B cell (primary cell): ENCODE measurements at regions not wholly inside any gene's neighbourhood (a gene's known extent, or its start where the extent isn't known, plus 50 kb on each side); places are given as distances from the start of the nearest gene placed in this dataset.

Experiments used
- ATAC-seq: fragments of 200-7000 bp; cut with Tn5 transposase; one replicate; pipeline ENCODE4 v1.10.0; 2021; ENCODE audit warnings: low read depth, mild to moderate bottlenecking, moderate number of reproducible peaks, moderate library complexity
- CTCF ChIA-PET: fragments of 350-600 bp; sonication (Branson Sonifier 250); formaldehyde crosslinking; loops from one replicate; lab custom pipeline; 2021; ENCODE audit warnings: antibody characterized with exemption, inconsistent platforms; lab: Charles Lee
- POLR2A ChIA-PET: fragments of 350-600 bp; sonication (Branson Sonifier 250); formaldehyde crosslinking; loops from one replicate; lab custom pipeline; 2021; ENCODE audit warnings: antibody characterized with exemption; lab: Charles Lee
- DNase-seq: peaks from one replicate; pipeline ENCODE4 v3.0.0; 2013
- H2AFZ ChIP-seq: 2 replicates; pipeline ENCODE4 v1.6.1; 2012; ENCODE audit warnings: mild to moderate bottlenecking, low read depth, low read length; ENCODE audit not compliant: insufficient read depth, poor library complexity, severe bottlenecking
- H3K27ac ChIP-seq, 2 donors: 1 replicate in 1 of 2; 2 replicates in 1 of 2; pipeline ENCODE4 v1.5.1; 2012 to 2013; ENCODE audit warnings: low read length in 2 of 2, mild to moderate bottlenecking in 2 of 2, moderate library complexity in 1 of 2
- H3K27me3 ChIP-seq, 4 experiments: fragments of 200-600 bp in 1 of 4; sonication (generic) in 1 of 4; replicated peaks in 1 of 4; 1 replicate in 2 of 4; 2 replicates in 2 of 4; pipeline versions ENCODE4 v1.6.1 to v1.7.0; 2013 to 2016; ENCODE audit warnings: low read length in 3 of 4, mild to moderate bottlenecking in 2 of 4, mixed read lengths in 1 of 4, moderate library complexity in 1 of 4; ENCODE audit not compliant: insufficient read depth in 4 of 4, control insufficient read depth in 3 of 4; ENCODE audit errors: control extremely low read depth in 1 of 4
- H3K36me3 ChIP-seq, 2 experiments: replicated peaks in 1 of 2; 1 replicate in 1 of 2; 2 replicates in 1 of 2; pipeline versions ENCODE4 v1.6.1 to v1.7.1; 2013; ENCODE audit warnings: low read length in 1 of 2; ENCODE audit not compliant: insufficient read depth in 2 of 2, control insufficient read depth in 1 of 2; ENCODE audit errors: control extremely low read depth in 1 of 2, extremely low read depth in 1 of 2
- H3K4me1 ChIP-seq, 2 donors: fragments of 200-600 bp in 1 of 2; sonication (generic) in 1 of 2; 1 replicate in 1 of 2; 2 replicates in 1 of 2; pipeline versions ENCODE4 v1.5.1 to v1.6.1; 2013 to 2017; ENCODE audit warnings: low read length in 2 of 2; ENCODE audit not compliant: control insufficient read depth in 2 of 2, insufficient read depth in 2 of 2
- H3K4me2 ChIP-seq: replicated peaks from 2 replicates; pipeline ENCODE3; 2012; ENCODE audit warnings: mild to moderate bottlenecking, low read depth, low read length; ENCODE audit not compliant: poor library complexity, severe bottlenecking
- H3K4me3 ChIP-seq, 5 experiments: fragments of 200-600 bp in 1 of 5; sonication (generic) in 1 of 5; 1 replicate in 3 of 5; 2 replicates in 2 of 5; pipeline versions ENCODE4 v1.5.1 to v1.7.0; 2011 to 2016; ENCODE audit warnings: low read length in 4 of 5, mild to moderate bottlenecking in 4 of 5, low read depth in 2 of 5, control low read depth in 1 of 5, moderate library complexity in 1 of 5; ENCODE audit not compliant: insufficient read depth in 1 of 5; ENCODE audit errors: control extremely low read depth in 1 of 5, extremely low read depth in 1 of 5
- H3K79me2 ChIP-seq: fragments of 200-600 bp; sonication (generic); one replicate; pipeline ENCODE4 v1.6.0; 2016; ENCODE audit warnings: low read length; ENCODE audit not compliant: control insufficient read depth, insufficient read depth
- H3K9ac ChIP-seq: fragments of 200-600 bp; sonication (generic); 2 replicates; pipeline ENCODE4 v1.6.1; 2017; ENCODE audit warnings: mild to moderate bottlenecking, low read length, moderate library complexity
- H3K9me3 ChIP-seq, 3 donors: one replicate each; pipeline versions ENCODE4 v1.6.1 to v1.7.1; 2013; ENCODE audit warnings: low read length in 2 of 3; ENCODE audit not compliant: control insufficient read depth in 2 of 3, insufficient read depth in 1 of 3; ENCODE audit errors: control extremely low read depth in 1 of 3
- H4K20me1 ChIP-seq: 2 replicates; pipeline ENCODE4 v1.6.0; 2012; ENCODE audit warnings: mild to moderate bottlenecking, low read length; ENCODE audit not compliant: insufficient read depth, control insufficient read depth, poor library complexity, severe bottlenecking
- H3K27ac Mint-ChIP-seq: one replicate; pipeline ENCODE4 v1.8.0; 2021; ENCODE audit warnings: mixed read lengths
- H3K27me3 Mint-ChIP-seq: one replicate; pipeline ENCODE4 v1.8.0; 2021; ENCODE audit warnings: mixed read lengths
- H3K4me1 Mint-ChIP-seq: one replicate; pipeline ENCODE4 v1.8.0; 2021; ENCODE audit warnings: mixed read lengths
- H3K4me3 Mint-ChIP-seq: one replicate; pipeline ENCODE4 v1.8.0; 2021; ENCODE audit warnings: mixed read lengths
- H3K9me3 Mint-ChIP-seq: one replicate; pipeline ENCODE4 v1.8.0; 2022; ENCODE audit warnings: mixed read lengths; ENCODE audit not compliant: insufficient read depth
- CTCF ChIP-seq: fragments of 200-600 bp; IDR thresholded peaks from one replicate; pipeline ENCODE4 v1.8.0; 2022; ENCODE audit warnings: antibody characterized with exemption, mild to moderate bottlenecking
- EZH2 ChIP-seq: IDR thresholded peaks from 2 replicates; pipeline ENCODE4 v1.6.1; 2012; ENCODE audit warnings: borderline replicate concordance, low read depth, mild to moderate bottlenecking, moderate library complexity, low read length; ENCODE audit not compliant: insufficient read depth, poor library complexity, severe bottlenecking
- WGBS: methylation state at CpG from one replicate; pipeline ENCODE4 v1.1.5; 2013; ENCODE audit warnings: missing lambda C conversion rate; ENCODE audit not compliant: insufficient coverage; 5-methylcytosine and 5-hydroxymethylcytosine counted together
- intact Hi-C: fragments of 100-400 bp; cut with micrococcal nuclease; formaldehyde crosslinking; loops from one replicate; pipeline ENCODE4 v1.10.0; 2022

- no peak overlapping the region for H3K4me3 Mint-ChIP-seq
These were observed 2249.5 kb downstream of the LRRC4C start for GRCh38 chr11:39209981-39210380.

More at GRCh38 chr11:39209981-39210380, 2249.5 kb downstream of the LRRC4C start:
- no peaks in the 10 kb centered on the region for H3K27me3 ChIP-seq
- intact Hi-C loops = no loop called here
- H4K20me1 ChIP-seq = no peaks in the 10 kb centered on the region
- CTCF ChIA-PET = no interaction called here
- Mint-ChIP-seq H3K27me3 (no peaks in the 10 kb centered on the region), H3K9me3 (peaks cover 3% of the 10 kb centered on the region), H3K27ac (no peak overlapping the region), H3K4me1 (no peaks in the 10 kb centered on the region)
- no peak for ATAC-seq
- 86% methylated on average over 1 of the region's 2 CpGs for WGBS
- no peak for TF ChIP-seq CTCF
- TF ChIP-seq EZH2 = no peak
- no peak overlapping the region for H3K9ac ChIP-seq
- H3K36me3 ChIP-seq = no peaks in the 10 kb centered on the region
- POLR2A ChIA-PET = no interaction called here
- H3K9me3 ChIP-seq = no peaks in the 10 kb centered on the region
- no peak for DNase-seq
- H3K4me3 ChIP-seq = no peak overlapping the region
- H3K4me1 ChIP-seq = no peaks in the 10 kb centered on the region
- no peak overlapping the region for H3K4me2 ChIP-seq
- no peak overlapping the region for H3K27ac ChIP-seq
- no peak overlapping the region for H2AFZ ChIP-seq
- H3K79me2 ChIP-seq = no peaks in the 10 kb centered on the region
